ENCODE measurements at regions not wholly inside any gene's neighbourhood (a gene's known extent, or its start where the extent isn't known, plus 50 kb on each side); places are given as distances from the start of the nearest gene placed in this dataset.

- no peak for TF ChIP-seq CTCF (IDR thresholded peaks at IDR 0.05; ENCODE audit: insufficient read depth, missing control alignments)
- DNase-seq (ENCODE audit: insufficient read length, low spot score) (no peak), FAIRE-seq (no peak)
Measured at GRCh38 chr5:97955450-97955849, 772.4 kb upstream of the RIOK2 start.

GRCh38 chr5:97967292-97967691 lies 784.2 kb upstream of the RIOK2 start:
- FAIRE-seq = no peak
- no peak for DNase-seq (ENCODE audit: insufficient read length, low spot score)
- no peak for TF ChIP-seq CTCF (IDR thresholded peaks at IDR 0.05; ENCODE audit: insufficient read depth, missing control alignments)

- FAIRE-seq = no peak
- TF ChIP-seq CTCF (IDR thresholded peaks at IDR 0.05; ENCODE audit: insufficient read depth, missing control alignments) = no peak
- DNase-seq (ENCODE audit: insufficient read length, low spot score) = no peak
Measured at GRCh38 chr5:97968346-97968745, 785.3 kb upstream of the RIOK2 start.

- DNase-seq (ENCODE audit: insufficient read length, low spot score) (no peak), FAIRE-seq (no peak)
- TF ChIP-seq CTCF (IDR thresholded peaks at IDR 0.05; ENCODE audit: insufficient read depth, missing control alignments) = no peak
Measured at GRCh38 chr5:97979740-97980139, 793.7 kb upstream of the RGMB start.

GRCh38 chr5:97980291-97980690 lies 793.2 kb upstream of the RGMB start:
- no peak for FAIRE-seq
- no peak for DNase-seq (ENCODE audit: insufficient read length, low spot score)
- TF ChIP-seq CTCF (IDR thresholded peaks at IDR 0.05; ENCODE audit: insufficient read depth, missing control alignments) = no peak

- TF ChIP-seq CTCF (IDR thresholded peaks at IDR 0.05; ENCODE audit: insufficient read depth, missing control alignments) = no peak
- DNase-seq (ENCODE audit: insufficient read length, low spot score) (no peak), FAIRE-seq (no peak)
Measured at GRCh38 chr5:97986069-97986468, 787.4 kb upstream of the RGMB start.

- FAIRE-seq = no peak
- TF ChIP-seq CTCF (IDR thresholded peaks at IDR 0.05; ENCODE audit: insufficient read depth, missing control alignments) = no peak
- no peak for DNase-seq (ENCODE audit: insufficient read length, low spot score)
Measured at GRCh38 chr5:97991236-97991635, 782.2 kb upstream of the RGMB start.
